Kidney epithelial cell (primary cell): ENCODE measurements at regions not wholly inside any gene's neighbourhood (a gene's known extent, or its start where the extent isn't known, plus 50 kb on each side); places are given as distances from the start of the nearest gene placed in this dataset.
"Not testable (repeated sequence)": the region's sequence is repeated elsewhere in the genome, so short reads cannot be mapped to it uniquely, and the experiment has no call there.

Source experiments
- DNase-seq: peaks from one replicate; pipeline ENCODE4 v3.0.0-alpha.2; 2010; ENCODE audit warnings: low read depth
- H3K27me3 ChIP-seq: 2 replicates; pipeline ENCODE4 v1.6.0; 2011; ENCODE audit warnings: low read length; ENCODE audit not compliant: control insufficient read depth, insufficient read depth
- H3K36me3 ChIP-seq: 2 replicates; pipeline ENCODE4 v1.5.1; 2011; ENCODE audit warnings: low read length; ENCODE audit not compliant: control insufficient read depth, insufficient read depth
- H3K4me3 ChIP-seq: 2 replicates; pipeline ENCODE4 v1.5.1; 2011; ENCODE audit warnings: low read depth, mild to moderate bottlenecking, control low read depth, low read length
- CTCF ChIP-seq: IDR thresholded peaks from 2 replicates; pipeline ENCODE4 v1.5.1; 2011; ENCODE audit warnings: mild to moderate bottlenecking, moderate library complexity, low read length, control low read depth, inconsistent platforms; ENCODE audit not compliant: insufficient read depth, poor library complexity, severe bottlenecking

GRCh38 chr9:22508354-22508753, 61.7 kb downstream of the DMRTA1 start:
- not testable (repeated sequence) for H3K4me3 ChIP-seq, H3K27me3 ChIP-seq, H3K36me3 ChIP-seq, DNase-seq

- no peak overlapping the region for H3K4me3 ChIP-seq
- no peaks in the 10 kb centered on the region for H3K36me3 ChIP-seq
- no peak for DNase-seq
- no peak for TF ChIP-seq CTCF
- H3K27me3 ChIP-seq, result no peaks in the 10 kb centered on the region
Observed at GRCh38 chr9:22508790-22509189, 62.2 kb downstream of the DMRTA1 start.

- no peak for TF ChIP-seq CTCF
- H3K27me3 ChIP-seq, result no peaks in the 10 kb centered on the region
Observed at GRCh38 chr9:22512495-22512894, 65.9 kb downstream of the DMRTA1 start.

GRCh38 chr9:22514871-22515270, 68.2 kb downstream of the DMRTA1 start:
- Histone ChIP-seq H3K27me3 (no peaks in the 10 kb centered on the region), H3K36me3 (no peaks in the 10 kb centered on the region), H3K4me3 (no peak overlapping the region)
- TF ChIP-seq CTCF, result no peak
- no peak for DNase-seq

More at GRCh38 chr9:22512495-22512894, 65.9 kb downstream of the DMRTA1 start:
- Histone ChIP-seq H3K36me3 (no peaks in the 10 kb centered on the region), H3K4me3 (no peak overlapping the region)
- no peak for DNase-seq

GRCh38 chr9:22522206-22522740, 75.6 kb downstream of the DMRTA1 start:
- Histone ChIP-seq H3K36me3 (no peaks in the 10 kb centered on the region), H3K4me3 (no peak overlapping the region), H3K27me3 (no peaks in the 10 kb centered on the region)
- TF ChIP-seq CTCF, result no peak
- DNase-seq, result no peak

- H3K27me3 ChIP-seq, result no peaks in the 10 kb centered on the region
- no peak for DNase-seq
- no peaks in the 10 kb centered on the region for H3K36me3 ChIP-seq
- H3K4me3 ChIP-seq, result no peak overlapping the region
- TF ChIP-seq CTCF, result no peak
Observed at GRCh38 chr9:22528485-22528884, 81.9 kb downstream of the DMRTA1 start.
